ENCODE measurements at regions not wholly inside any gene's neighbourhood (a gene's known extent, or its start where the extent isn't known, plus 50 kb on each side); places are given as distances from the start of the nearest gene placed in this dataset.

DNA sequence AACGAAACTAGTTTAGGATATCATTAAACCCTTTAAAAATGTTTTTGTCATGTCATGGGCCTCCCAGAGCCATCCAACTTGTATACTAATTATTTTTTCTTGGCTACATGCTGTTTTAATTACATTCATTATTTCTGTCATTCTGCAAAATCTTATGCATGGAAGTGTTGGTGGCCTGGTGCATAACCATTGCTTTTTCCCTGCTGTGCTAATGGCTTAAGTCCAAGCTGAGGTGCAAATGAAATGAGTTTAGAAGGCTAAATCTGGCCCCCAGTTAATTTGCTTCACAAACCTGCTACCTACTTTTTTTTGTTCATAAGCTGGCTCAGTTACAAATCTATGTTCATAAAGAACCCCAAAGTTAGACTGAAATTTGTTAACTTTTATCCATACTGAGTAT is 1249.9 kb downstream of the EPHA7 start:
- DNase-seq, result no peak
- Histone ChIP-seq H3K27me3 (replicated peaks; ENCODE audit: control insufficient read depth, insufficient read depth, low read length) (no peaks in the 10 kb centered on the region), H3K4me3 (ENCODE audit: low read depth, low read length) (no peak overlapping the region), H3K9me3 (no peaks in the 10 kb centered on the region), H3K4me1 (no peaks in the 10 kb centered on the region), H3K36me3 (ENCODE audit: control insufficient read depth, insufficient read depth, low read length) (no peaks in the 10 kb centered on the region)
- Mint-ChIP-seq H3K4me3 (ENCODE audit: unreplicated experiment) (no peak overlapping the region), H3K4me1 (ENCODE audit: low read depth, unreplicated experiment) (no peaks in the 10 kb centered on the region), H3K27ac (ENCODE audit: unreplicated experiment) (no peak overlapping the region), H3K9me3 (ENCODE audit: unreplicated experiment) (no peaks in the 10 kb centered on the region), H3K27me3 (ENCODE audit: insufficient read depth, unreplicated experiment) (peaks cover 7% of the 10 kb centered on the region), H3K36me3 (ENCODE audit: insufficient read depth, unreplicated experiment) (no peaks in the 10 kb centered on the region)
- POLR2A ChIA-PET, result no interaction called here
- CTCF ChIA-PET, result no interaction called here
- TF ChIP-seq, protein P1, sequence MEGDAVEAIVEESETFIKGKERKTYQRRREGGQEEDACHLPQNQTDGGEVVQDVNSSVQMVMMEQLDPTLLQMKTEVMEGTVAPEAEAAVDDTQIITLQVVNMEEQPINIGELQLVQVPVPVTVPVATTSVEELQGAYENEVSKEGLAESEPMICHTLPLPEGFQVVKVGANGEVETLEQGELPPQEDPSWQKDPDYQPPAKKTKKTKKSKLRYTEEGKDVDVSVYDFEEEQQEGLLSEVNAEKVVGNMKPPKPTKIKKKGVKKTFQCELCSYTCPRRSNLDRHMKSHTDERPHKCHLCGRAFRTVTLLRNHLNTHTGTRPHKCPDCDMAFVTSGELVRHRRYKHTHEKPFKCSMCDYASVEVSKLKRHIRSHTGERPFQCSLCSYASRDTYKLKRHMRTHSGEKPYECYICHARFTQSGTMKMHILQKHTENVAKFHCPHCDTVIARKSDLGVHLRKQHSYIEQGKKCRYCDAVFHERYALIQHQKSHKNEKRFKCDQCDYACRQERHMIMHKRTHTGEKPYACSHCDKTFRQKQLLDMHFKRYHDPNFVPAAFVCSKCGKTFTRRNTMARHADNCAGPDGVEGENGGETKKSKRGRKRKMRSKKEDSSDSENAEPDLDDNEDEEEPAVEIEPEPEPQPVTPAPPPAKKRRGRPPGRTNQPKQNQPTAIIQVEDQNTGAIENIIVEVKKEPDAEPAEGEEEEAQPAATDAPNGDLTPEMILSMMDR (IDR thresholded peaks at IDR 0.05; ENCODE audit: insufficient read depth in 1 of 2, low read depth in 1 of 2, low read length in 1 of 2, severe bottlenecking in 1 of 2, unreplicated experiment in 1 of 2), result no peak
- no TSS peak for BruUV-seq (replicated peaks)
- intact Hi-C loops (cut with micrococcal nuclease; ENCODE audit: unreplicated experiment), result no loop called here

DNA sequence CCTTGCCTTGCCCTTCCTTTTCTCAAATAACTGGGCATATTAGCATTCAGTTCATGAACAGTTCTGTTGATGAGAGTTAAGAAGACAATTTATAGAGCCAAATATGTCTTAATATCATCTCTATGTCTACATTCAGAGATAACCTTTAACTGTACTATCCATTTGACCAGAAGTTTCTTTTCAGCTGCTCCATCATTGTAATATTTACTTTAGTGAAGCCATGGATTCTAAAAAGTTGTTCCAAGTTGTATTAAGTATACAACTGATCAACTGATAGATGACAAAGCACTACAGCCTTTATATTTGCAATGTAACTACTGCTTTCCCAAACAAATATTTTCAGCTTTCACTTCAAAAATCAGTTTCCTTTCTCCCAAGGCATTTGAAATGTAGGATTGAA is 1252.7 kb downstream of the EPHA7 start:
- H3K4me3 ChIP-seq (ENCODE audit: low read depth, low read length), result no peak overlapping the region
- TF ChIP-seq, protein P1 (IDR thresholded peaks at IDR 0.05; ENCODE audit: insufficient read depth in 1 of 2, low read depth in 1 of 2, low read length in 1 of 2, severe bottlenecking in 1 of 2, unreplicated experiment in 1 of 2), result no peak
- H3K9me3 Mint-ChIP-seq (ENCODE audit: unreplicated experiment), result no peaks in the 10 kb centered on the region
- H3K27me3 ChIP-seq (replicated peaks; ENCODE audit: control insufficient read depth, insufficient read depth, low read length), result no peaks in the 10 kb centered on the region
- H3K4me3 Mint-ChIP-seq (ENCODE audit: unreplicated experiment), result no peak overlapping the region
- H3K36me3 Mint-ChIP-seq (ENCODE audit: insufficient read depth, unreplicated experiment), result no peaks in the 10 kb centered on the region
- no peaks in the 10 kb centered on the region for H3K4me1 Mint-ChIP-seq (ENCODE audit: low read depth, unreplicated experiment)
- H3K27me3 Mint-ChIP-seq (ENCODE audit: insufficient read depth, unreplicated experiment), result peaks cover 5% of the 10 kb centered on the region
- no TSS peak for BruUV-seq (replicated peaks)
- intact Hi-C loops (cut with micrococcal nuclease; ENCODE audit: unreplicated experiment), result no loop called here
- CTCF ChIA-PET, result no interaction called here
- no peaks in the 10 kb centered on the region for H3K36me3 ChIP-seq (ENCODE audit: control insufficient read depth, insufficient read depth, low read length)
- POLR2A ChIA-PET, result no interaction called here
- H3K27ac Mint-ChIP-seq (ENCODE audit: unreplicated experiment), result no peak overlapping the region
- no peaks in the 10 kb centered on the region for H3K9me3 ChIP-seq
- no peaks in the 10 kb centered on the region for H3K4me1 ChIP-seq
- no peak for DNase-seq

DNA sequence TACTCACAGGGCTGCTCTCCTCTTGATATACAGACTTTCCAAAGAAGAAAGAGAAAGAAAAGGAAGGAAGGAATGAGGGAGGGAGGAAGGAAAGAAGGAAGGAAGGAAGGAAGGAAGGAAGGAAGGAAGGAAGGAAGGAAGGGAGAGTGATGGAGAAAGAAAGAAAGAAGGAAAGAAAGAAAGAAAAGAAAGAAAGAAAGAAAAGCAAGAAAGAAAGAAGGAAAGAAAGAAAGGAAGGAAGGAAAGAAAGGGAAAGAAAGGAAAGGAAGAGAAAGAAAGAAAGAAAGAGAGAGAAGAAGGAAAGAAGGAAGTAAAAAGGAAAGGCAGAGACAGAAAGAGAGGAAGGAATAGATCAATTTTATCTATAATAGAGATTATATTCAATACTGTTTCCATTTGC is 1257.4 kb downstream of the EPHA7 start:
- no peaks in the 10 kb centered on the region for H3K9me3 ChIP-seq
- no peaks in the 10 kb centered on the region for H3K9me3 Mint-ChIP-seq (ENCODE audit: unreplicated experiment)
- BruUV-seq (replicated peaks), result no TSS peak
- ChIA-PET POLR2A (no interaction called here), CTCF (no interaction called here)
- no peaks in the 10 kb centered on the region for H3K4me1 Mint-ChIP-seq (ENCODE audit: low read depth, unreplicated experiment)
- no peaks in the 10 kb centered on the region for H3K4me1 ChIP-seq
- TF ChIP-seq, protein P1 (IDR thresholded peaks at IDR 0.05; ENCODE audit: insufficient read depth in 1 of 2, low read depth in 1 of 2, low read length in 1 of 2, severe bottlenecking in 1 of 2, unreplicated experiment in 1 of 2), result no peak
- H3K27me3 ChIP-seq (replicated peaks; ENCODE audit: control insufficient read depth, insufficient read depth, low read length), result no peaks in the 10 kb centered on the region
- H3K36me3 Mint-ChIP-seq (ENCODE audit: insufficient read depth, unreplicated experiment), result no peaks in the 10 kb centered on the region
- H3K27ac Mint-ChIP-seq (ENCODE audit: unreplicated experiment), result no peak overlapping the region
- H3K4me3 ChIP-seq (ENCODE audit: low read depth, low read length), result no peak overlapping the region
- no peaks in the 10 kb centered on the region for H3K27me3 Mint-ChIP-seq (ENCODE audit: insufficient read depth, unreplicated experiment)
- no peak for DNase-seq
- no peaks in the 10 kb centered on the region for H3K36me3 ChIP-seq (ENCODE audit: control insufficient read depth, insufficient read depth, low read length)
- no peak overlapping the region for H3K4me3 Mint-ChIP-seq (ENCODE audit: unreplicated experiment)
- intact Hi-C loops (cut with micrococcal nuclease; ENCODE audit: unreplicated experiment), result no loop called here

Data from Caco-2 (cell line).